ENCODE measurements at regions not wholly inside any gene's neighbourhood (a gene's known extent, or its start where the extent isn't known, plus 50 kb on each side); places are given as distances from the start of the nearest gene placed in this dataset.

- no peak for TF ChIP-seq CTCF (IDR thresholded peaks at IDR 0.05; ENCODE audit: unreplicated experiment in 3 of 3)
- no peaks in the 10 kb centered on the region for H3K36me3 Mint-ChIP-seq (ENCODE audit: low read depth)
- H3K4me1 Mint-ChIP-seq = peaks cover 5% of the 10 kb centered on the region
- H3K27ac Mint-ChIP-seq = no peak overlapping the region
- peaks cover 6% of the 10 kb centered on the region for H3K27me3 Mint-ChIP-seq (ENCODE audit: low read depth)
- no peak overlapping the region for H3K4me3 Mint-ChIP-seq
- no peaks in the 10 kb centered on the region for H3K9me3 Mint-ChIP-seq
Measured at GRCh38 chr1:57848406-57848805, 424.5 kb upstream of the DAB1 start.

GRCh38 chr1:57845041-57845440, 421.2 kb upstream of the DAB1 start:
- H3K36me3 Mint-ChIP-seq (ENCODE audit: low read depth) = peaks cover 16% of the 10 kb centered on the region
- no peaks in the 10 kb centered on the region for H3K4me1 Mint-ChIP-seq
- H3K9me3 Mint-ChIP-seq = peaks cover 15% of the 10 kb centered on the region
- H3K27ac Mint-ChIP-seq = no peak overlapping the region
- no peak overlapping the region for H3K4me3 Mint-ChIP-seq
- peaks cover 5% of the 10 kb centered on the region for H3K27me3 Mint-ChIP-seq (ENCODE audit: low read depth)
- no peak for TF ChIP-seq CTCF (IDR thresholded peaks at IDR 0.05; ENCODE audit: unreplicated experiment in 3 of 3)

- Mint-ChIP-seq H3K4me1 (no peaks in the 10 kb centered on the region), H3K27me3 (ENCODE audit: low read depth) (peaks cover 5% of the 10 kb centered on the region), H3K4me3 (no peak overlapping the region), H3K9me3 (peaks cover 17% of the 10 kb centered on the region), H3K36me3 (ENCODE audit: low read depth) (peaks cover 17% of the 10 kb centered on the region), H3K27ac (no peak overlapping the region)
- TF ChIP-seq CTCF (IDR thresholded peaks at IDR 0.05; ENCODE audit: unreplicated experiment in 3 of 3) = no peak
Measured at GRCh38 chr1:57844382-57844980, 420.6 kb upstream of the DAB1 start.

- no peak overlapping the region for H3K27ac Mint-ChIP-seq
- H3K4me3 Mint-ChIP-seq = no peak overlapping the region
- H3K36me3 Mint-ChIP-seq (ENCODE audit: low read depth) = peaks cover 17% of the 10 kb centered on the region
- no peaks in the 10 kb centered on the region for H3K4me1 Mint-ChIP-seq
- no peak for TF ChIP-seq CTCF (IDR thresholded peaks at IDR 0.05; ENCODE audit: unreplicated experiment in 3 of 3)
- peaks cover 5% of the 10 kb centered on the region for H3K27me3 Mint-ChIP-seq (ENCODE audit: low read depth)
- peaks cover 17% of the 10 kb centered on the region for H3K9me3 Mint-ChIP-seq
Measured at GRCh38 chr1:57843760-57844159, 419.9 kb upstream of the DAB1 start.

GRCh38 chr1:57839526-57839925, 415.7 kb upstream of the DAB1 start:
- H3K9me3 Mint-ChIP-seq = peaks cover 17% of the 10 kb centered on the region
- no peak overlapping the region for H3K27ac Mint-ChIP-seq
- TF ChIP-seq CTCF (IDR thresholded peaks at IDR 0.05; ENCODE audit: unreplicated experiment in 3 of 3) = no peak
- H3K4me1 Mint-ChIP-seq = no peaks in the 10 kb centered on the region
- H3K4me3 Mint-ChIP-seq = no peak overlapping the region
- H3K27me3 Mint-ChIP-seq (ENCODE audit: low read depth) = peaks cover 10% of the 10 kb centered on the region
- H3K36me3 Mint-ChIP-seq (ENCODE audit: low read depth) = peaks cover 17% of the 10 kb centered on the region

GRCh38 chr1:57839067-57839466, 415.2 kb upstream of the DAB1 start:
- Mint-ChIP-seq H3K27ac (no peak overlapping the region), H3K36me3 (ENCODE audit: low read depth) (peaks cover 17% of the 10 kb centered on the region), H3K4me3 (no peak overlapping the region), H3K27me3 (ENCODE audit: low read depth) (peaks cover 10% of the 10 kb centered on the region), H3K9me3 (peaks cover 17% of the 10 kb centered on the region), H3K4me1 (no peaks in the 10 kb centered on the region)
- no peak for TF ChIP-seq CTCF (IDR thresholded peaks at IDR 0.05; ENCODE audit: unreplicated experiment in 3 of 3)

All from nephron (organoid).